Thymus (tissue), 11 donors: ENCODE measurements at regions not wholly inside any gene's neighbourhood (a gene's known extent, or its start where the extent isn't known, plus 50 kb on each side); places are given as distances from the start of the nearest gene placed in this dataset.
"Not testable (repeated sequence)": the region's sequence is repeated elsewhere in the genome, so short reads cannot be mapped to it uniquely, and the experiment has no call there.

ENCODE experiments used
- DNase-seq, 9 donors: peaks; one replicate each; pipeline ENCODE4 v3.0.0-alpha.2; 2013; ENCODE audit warnings: low spot score in 9 of 9, low read depth in 6 of 9, missing footprints in 1 of 9
- H3K27ac ChIP-seq, 2 donors: one replicate each; pipeline ENCODE4 v1.5.1; 2013; ENCODE audit warnings: control low read depth in 1 of 2, low read depth in 1 of 2, low read length in 1 of 2, mild to moderate bottlenecking in 1 of 2, moderate library complexity in 1 of 2
- H3K27me3 ChIP-seq, 2 donors: one replicate each; pipeline ENCODE4 v1.5.1; 2013; ENCODE audit warnings: low read length in 1 of 2; ENCODE audit not compliant: control insufficient read depth in 2 of 2, insufficient read depth in 1 of 2
- H3K36me3 ChIP-seq, 2 donors: one replicate each; pipeline ENCODE4 v1.5.1; 2013; ENCODE audit warnings: low read length in 1 of 2, mild to moderate bottlenecking in 1 of 2, moderate library complexity in 1 of 2; ENCODE audit not compliant: control insufficient read depth in 2 of 2, insufficient read depth in 2 of 2
- H3K4me1 ChIP-seq, 2 donors: one replicate each; pipeline ENCODE4 v1.5.1; 2013; ENCODE audit warnings: low read length in 2 of 2; ENCODE audit not compliant: control insufficient read depth in 2 of 2, insufficient read depth in 2 of 2
- H3K4me3 ChIP-seq, 2 donors: one replicate each; pipeline ENCODE4 v1.5.1; 2013; ENCODE audit warnings: low read length in 2 of 2, control low read depth in 1 of 2, mild to moderate bottlenecking in 1 of 2
- H3K9me3 ChIP-seq, 2 donors: one replicate each; pipeline ENCODE4 v1.5.1; 2013; ENCODE audit warnings: low read length in 1 of 2, mild to moderate bottlenecking in 1 of 2; ENCODE audit not compliant: control insufficient read depth in 2 of 2, insufficient read depth in 1 of 2
- WGBS: extraction: QIAGEN DNeasy Blood & Tissue Kit; methylation state at CpG from one replicate; pipeline ENCODE4 v1.1.7; 2013; 5-methylcytosine and 5-hydroxymethylcytosine counted together
- donor health status: healthy.

- not testable (repeated sequence) for H3K27me3 ChIP-seq, H3K36me3 ChIP-seq, DNase-seq, H3K4me3 ChIP-seq, H3K4me1 ChIP-seq, H3K27ac ChIP-seq, H3K9me3 ChIP-seq
Measured at GRCh38 chr6:57966757-57967156, 649.3 kb downstream of the PRIM2 start.

GRCh38 chr6:57971956-57972355 is 654.5 kb downstream of the PRIM2 start:
- WGBS, result 90% methylated on average over 4 of the region's 4 CpGs
- H3K36me3 ChIP-seq, result not testable (repeated sequence)

GRCh38 chr6:57974653-57975052 is 657.2 kb downstream of the PRIM2 start:
- Histone ChIP-seq H3K27ac (no peak overlapping the region), H3K9me3 (no peaks in the 10 kb centered on the region), H3K4me1 (no peaks in the 10 kb centered on the region), H3K27me3 (no peaks in the 10 kb centered on the region), H3K36me3 (no peaks in the 10 kb centered on the region), H3K4me3 (no peak overlapping the region)
- DNase-seq, result no peak
- WGBS, result 94% methylated on average over 7 of the region's 7 CpGs

More at GRCh38 chr6:57971956-57972355, 654.5 kb downstream of the PRIM2 start:
- not testable (repeated sequence) for H3K4me1 ChIP-seq, H3K27me3 ChIP-seq, H3K9me3 ChIP-seq, DNase-seq, H3K27ac ChIP-seq, H3K4me3 ChIP-seq

GRCh38 chr6:57975127-57975526 is 657.7 kb downstream of the PRIM2 start:
- not testable (repeated sequence) for DNase-seq, H3K27me3 ChIP-seq, H3K4me3 ChIP-seq, H3K27ac ChIP-seq, H3K36me3 ChIP-seq, H3K4me1 ChIP-seq, H3K9me3 ChIP-seq
- WGBS, result 98% methylated on average over 10 of the region's 10 CpGs

DNA sequence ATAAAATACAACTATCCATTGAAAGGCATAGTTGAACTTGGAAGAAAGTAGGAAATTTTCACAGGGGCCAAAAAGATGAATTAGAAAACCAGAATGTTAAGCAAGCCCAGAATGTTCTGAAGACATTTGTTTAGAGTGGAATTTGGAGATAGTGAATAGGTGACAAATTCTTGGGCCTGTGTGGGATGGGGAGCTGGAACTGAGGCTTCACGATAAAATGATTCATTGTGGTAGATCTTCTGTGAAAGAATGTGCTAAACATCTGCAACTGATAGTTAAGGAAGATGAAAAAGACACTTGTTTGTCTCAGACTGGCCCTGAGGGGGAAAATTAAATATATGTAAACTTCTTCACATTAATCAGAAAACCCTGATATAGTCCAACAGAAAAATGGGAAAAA is 658.9 kb downstream of the PRIM2 start:
- H3K27ac ChIP-seq, H3K27me3 ChIP-seq, H3K4me3 ChIP-seq, H3K36me3 ChIP-seq, H3K9me3 ChIP-seq, DNase-seq, H3K4me1 ChIP-seq: not testable (repeated sequence)
- WGBS, result 88% methylated on average over 1 of the region's 1 CpG

DNA sequence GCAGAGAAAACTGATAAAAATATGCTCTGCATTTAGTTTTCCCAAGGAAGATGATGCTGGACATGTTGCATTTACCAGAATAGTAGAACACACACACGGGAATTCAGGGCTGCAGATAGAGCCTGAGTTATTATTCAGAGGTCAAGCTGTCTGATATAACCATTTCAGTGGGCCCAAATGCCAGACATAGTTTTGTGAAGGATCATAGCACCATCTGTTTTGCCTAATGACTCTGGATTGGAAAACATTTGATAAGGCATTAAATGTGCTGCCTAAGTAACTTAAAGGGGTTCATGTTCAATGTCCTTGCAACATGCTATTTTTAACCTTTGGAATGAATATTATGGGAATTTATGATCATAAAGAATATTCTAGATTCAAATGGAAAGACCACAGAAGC is 666.2 kb downstream of the PRIM2 start:
- not testable (repeated sequence) for H3K9me3 ChIP-seq, H3K4me1 ChIP-seq, H3K27ac ChIP-seq, H3K36me3 ChIP-seq, H3K4me3 ChIP-seq, H3K27me3 ChIP-seq, DNase-seq
- WGBS, result 84% methylated on average over 1 of the region's 1 CpG

DNA sequence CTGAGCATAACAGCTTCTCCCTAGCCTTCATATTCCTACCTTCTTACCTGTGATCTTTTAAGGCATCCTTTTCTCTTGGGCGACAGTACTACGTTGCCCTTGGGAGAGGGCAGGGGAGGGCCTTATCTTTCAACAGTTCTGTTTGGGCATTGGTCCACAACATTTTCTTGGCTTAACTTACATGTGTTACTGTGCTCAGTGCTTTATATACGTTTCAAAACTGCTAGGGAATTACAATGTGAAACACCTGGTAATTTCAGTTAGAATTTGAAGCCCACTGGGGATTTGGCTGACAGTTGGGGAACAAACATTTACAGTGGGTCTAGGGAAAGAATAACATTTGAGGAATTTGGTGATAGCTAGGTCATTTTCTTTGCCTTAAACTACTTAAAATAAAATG is 667.1 kb downstream of the PRIM2 start:
- H3K9me3 ChIP-seq, H3K27ac ChIP-seq, H3K36me3 ChIP-seq, H3K4me3 ChIP-seq, H3K4me1 ChIP-seq, DNase-seq, H3K27me3 ChIP-seq: not testable (repeated sequence)
- WGBS, result 85% methylated on average over 3 of the region's 3 CpGs

- H3K27me3 ChIP-seq, H3K4me1 ChIP-seq, H3K27ac ChIP-seq, H3K4me3 ChIP-seq, H3K9me3 ChIP-seq, DNase-seq, H3K36me3 ChIP-seq: not testable (repeated sequence)
- WGBS, result 87% methylated on average over 4 of the region's 4 CpGs
Measured at GRCh38 chr6:57985734-57986133, 668.3 kb downstream of the PRIM2 start.

GRCh38 chr6:57986584-57986983 is 669.2 kb downstream of the PRIM2 start:
- H3K9me3 ChIP-seq, result not testable (repeated sequence)

GRCh38 chr6:57989520-57990080 is 672.2 kb downstream of the PRIM2 start:
- H3K27ac ChIP-seq, H3K9me3 ChIP-seq, DNase-seq, H3K36me3 ChIP-seq, H3K4me3 ChIP-seq, H3K4me1 ChIP-seq, H3K27me3 ChIP-seq: not testable (repeated sequence)
- whole genome bisulfite sequencing, result 73% methylated on average over 2 of the region's 2 CpGs

More at GRCh38 chr6:57986584-57986983, 669.2 kb downstream of the PRIM2 start:
- not testable (repeated sequence) for H3K27ac ChIP-seq, H3K27me3 ChIP-seq, H3K4me1 ChIP-seq, H3K4me3 ChIP-seq, H3K36me3 ChIP-seq, DNase-seq
- 18% methylated on average over 2 of the region's 2 CpGs for WGBS
